Progenitor cell of endocrine pancreas (in vitro differentiated cells): ENCODE measurements at regions not wholly inside any gene's neighbourhood (a gene's known extent, or its start where the extent isn't known, plus 50 kb on each side); places are given as distances from the start of the nearest gene placed in this dataset.

ENCODE experiments used
- DNase-seq: peaks from one replicate; pipeline ENCODE4 v3.0.0; 2021; ENCODE audit warnings: low spot score; ENCODE audit not compliant: unreplicated experiment
- H3K27ac Mint-ChIP-seq: 2 replicates; pipeline ENCODE4 v1.8.0; 2021; ENCODE audit warnings: mild to moderate bottlenecking, moderate library complexity, mixed read lengths
- H3K27me3 Mint-ChIP-seq: 2 replicates; pipeline ENCODE4 v1.8.0; 2021; ENCODE audit warnings: mixed read lengths
- H3K36me3 Mint-ChIP-seq: 2 replicates; pipeline ENCODE4 v1.8.0; 2022; ENCODE audit warnings: mixed read lengths; ENCODE audit not compliant: insufficient read depth
- H3K4me1 Mint-ChIP-seq: 2 replicates; pipeline ENCODE4 v1.8.0; 2021; ENCODE audit warnings: low read depth, mixed read lengths
- H3K4me3 Mint-ChIP-seq: 2 replicates; pipeline ENCODE4 v1.8.0; 2021; ENCODE audit warnings: low read depth, mild to moderate bottlenecking, moderate library complexity, mixed read lengths
- H3K9me3 Mint-ChIP-seq: 2 replicates; pipeline ENCODE4 v1.8.0; 2021; ENCODE audit warnings: low read depth, mixed read lengths
- TF ChIP-seq, protein P1 (sequence below): fragments of 200-600 bp; sonication (generic); IDR thresholded peaks from one replicate; pipeline ENCODE4 v1.5.0; 2021; ENCODE audit warnings: antibody characterized with exemption, mild to moderate bottlenecking; ENCODE audit not compliant: unreplicated experiment

DNA sequence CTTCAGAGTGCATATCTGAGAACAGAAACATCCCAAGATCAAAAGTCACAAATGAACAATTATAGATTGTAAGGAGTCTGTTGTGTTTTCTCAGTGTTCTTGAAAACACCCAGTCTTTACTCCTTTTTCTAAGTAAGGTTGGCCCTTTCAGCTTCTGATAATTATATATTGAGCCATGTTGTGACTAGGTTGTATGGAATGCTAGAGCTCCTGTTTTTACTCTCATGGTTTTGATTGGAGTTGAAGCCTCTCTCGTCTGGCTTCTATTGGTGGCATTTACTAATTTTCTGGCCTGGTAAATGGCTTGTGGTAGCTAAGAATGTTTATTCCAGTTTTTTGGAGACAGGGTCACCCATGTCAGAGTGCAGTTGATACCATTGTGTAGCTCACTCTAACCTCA is 84.7 kb downstream of the NDUFS5 start:
- no peaks in the 10 kb centered on the region for H3K27me3 Mint-ChIP-seq
- H3K36me3 Mint-ChIP-seq: peaks cover 3% of the 10 kb centered on the region

DNA sequence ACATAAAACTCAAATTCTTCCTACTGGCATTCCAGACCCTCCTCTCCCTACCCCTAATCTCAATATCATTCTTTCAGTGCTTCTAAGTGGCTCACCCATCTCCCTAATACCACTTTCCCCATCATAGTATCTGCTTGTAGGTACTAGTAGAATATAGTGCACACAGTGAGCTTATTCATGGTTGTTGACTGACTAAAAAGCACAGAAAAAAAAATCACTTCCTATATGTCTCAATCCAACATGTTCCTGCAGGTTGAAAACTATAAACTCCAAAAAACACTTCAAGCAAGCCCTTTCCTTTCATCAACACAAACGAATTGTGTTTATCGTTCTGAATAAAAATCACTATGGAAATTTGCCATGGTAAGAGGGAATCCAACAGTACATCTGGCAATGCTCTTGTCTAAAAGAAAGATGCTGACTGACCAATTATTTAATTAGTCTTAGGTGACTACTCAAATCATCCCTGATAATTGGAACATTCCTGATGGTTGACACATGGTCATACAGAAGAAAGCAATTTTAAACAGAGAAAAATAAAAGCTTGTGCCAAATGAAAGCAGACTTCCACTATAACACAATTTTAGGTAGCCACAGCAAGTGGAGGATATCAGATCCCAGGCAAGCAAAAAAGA is 87.1 kb downstream of the NDUFS5 start:
- H3K27ac Mint-ChIP-seq: no peak overlapping the region
- peaks cover 6% of the 10 kb centered on the region for H3K4me1 Mint-ChIP-seq
- H3K36me3 Mint-ChIP-seq: peaks cover 3% of the 10 kb centered on the region
- H3K4me3 Mint-ChIP-seq: no peak overlapping the region
- no peaks in the 10 kb centered on the region for H3K27me3 Mint-ChIP-seq
- TF ChIP-seq, protein P1, sequence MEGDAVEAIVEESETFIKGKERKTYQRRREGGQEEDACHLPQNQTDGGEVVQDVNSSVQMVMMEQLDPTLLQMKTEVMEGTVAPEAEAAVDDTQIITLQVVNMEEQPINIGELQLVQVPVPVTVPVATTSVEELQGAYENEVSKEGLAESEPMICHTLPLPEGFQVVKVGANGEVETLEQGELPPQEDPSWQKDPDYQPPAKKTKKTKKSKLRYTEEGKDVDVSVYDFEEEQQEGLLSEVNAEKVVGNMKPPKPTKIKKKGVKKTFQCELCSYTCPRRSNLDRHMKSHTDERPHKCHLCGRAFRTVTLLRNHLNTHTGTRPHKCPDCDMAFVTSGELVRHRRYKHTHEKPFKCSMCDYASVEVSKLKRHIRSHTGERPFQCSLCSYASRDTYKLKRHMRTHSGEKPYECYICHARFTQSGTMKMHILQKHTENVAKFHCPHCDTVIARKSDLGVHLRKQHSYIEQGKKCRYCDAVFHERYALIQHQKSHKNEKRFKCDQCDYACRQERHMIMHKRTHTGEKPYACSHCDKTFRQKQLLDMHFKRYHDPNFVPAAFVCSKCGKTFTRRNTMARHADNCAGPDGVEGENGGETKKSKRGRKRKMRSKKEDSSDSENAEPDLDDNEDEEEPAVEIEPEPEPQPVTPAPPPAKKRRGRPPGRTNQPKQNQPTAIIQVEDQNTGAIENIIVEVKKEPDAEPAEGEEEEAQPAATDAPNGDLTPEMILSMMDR: no peak
- H3K9me3 Mint-ChIP-seq: no peaks in the 10 kb centered on the region
- no peak for DNase-seq

More for the DNA sequence above, 84.7 kb downstream of the NDUFS5 start:
- Mint-ChIP-seq H3K27ac (no peak overlapping the region), H3K4me1 (peaks cover 8% of the 10 kb centered on the region), H3K4me3 (no peak overlapping the region), H3K9me3 (no peaks in the 10 kb centered on the region)
- TF ChIP-seq, protein P1: no peak
- no peak for DNase-seq

DNA sequence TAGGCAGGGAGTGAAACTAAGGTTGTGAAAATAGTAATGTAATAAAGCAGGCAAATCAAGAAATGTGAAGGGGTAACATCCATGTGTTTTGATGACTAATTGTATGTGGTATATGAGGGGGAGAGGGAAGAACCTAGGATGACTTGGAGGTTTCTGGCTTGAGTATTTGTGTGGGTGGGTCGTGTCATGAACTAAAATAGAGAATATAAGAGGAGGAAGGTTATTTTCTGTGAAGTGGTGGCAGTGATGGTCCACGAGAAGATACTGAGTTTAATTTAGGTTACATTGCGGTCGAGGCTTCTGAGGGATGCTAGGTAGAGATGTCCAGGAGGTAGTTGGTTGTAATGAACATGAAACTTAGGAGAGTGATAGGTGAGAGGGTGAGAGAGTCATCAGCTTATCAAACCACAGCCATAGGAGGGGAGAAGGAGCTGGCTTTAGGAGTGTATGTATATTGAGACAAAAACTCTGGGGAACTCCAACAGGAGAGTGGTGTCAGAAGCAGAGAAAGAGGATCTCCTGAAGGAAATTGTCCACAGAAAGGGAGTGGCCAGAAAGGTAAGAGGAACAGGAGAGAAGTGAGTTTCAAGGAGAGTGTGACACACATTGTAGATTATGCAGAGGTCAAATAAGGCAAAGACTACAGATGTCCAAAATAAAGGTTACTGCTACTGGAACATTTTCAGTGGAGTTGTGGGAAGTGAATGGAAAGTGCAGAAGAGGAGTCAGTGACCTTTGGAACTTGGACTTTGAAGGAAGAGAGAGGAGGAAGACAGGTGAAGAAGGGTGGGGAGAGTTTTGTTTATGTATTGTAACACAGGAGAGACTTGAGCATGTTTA is 89.0 kb upstream of the MACF1 start:
- H3K27me3 Mint-ChIP-seq: no peaks in the 10 kb centered on the region
- no peak overlapping the region for H3K27ac Mint-ChIP-seq
- DNase-seq: no peak
- no peak overlapping the region for H3K4me3 Mint-ChIP-seq
- TF ChIP-seq, protein P1: no peak
- no peaks in the 10 kb centered on the region for H3K9me3 Mint-ChIP-seq
- H3K36me3 Mint-ChIP-seq: peaks cover 3% of the 10 kb centered on the region
- peaks cover 6% of the 10 kb centered on the region for H3K4me1 Mint-ChIP-seq

DNA sequence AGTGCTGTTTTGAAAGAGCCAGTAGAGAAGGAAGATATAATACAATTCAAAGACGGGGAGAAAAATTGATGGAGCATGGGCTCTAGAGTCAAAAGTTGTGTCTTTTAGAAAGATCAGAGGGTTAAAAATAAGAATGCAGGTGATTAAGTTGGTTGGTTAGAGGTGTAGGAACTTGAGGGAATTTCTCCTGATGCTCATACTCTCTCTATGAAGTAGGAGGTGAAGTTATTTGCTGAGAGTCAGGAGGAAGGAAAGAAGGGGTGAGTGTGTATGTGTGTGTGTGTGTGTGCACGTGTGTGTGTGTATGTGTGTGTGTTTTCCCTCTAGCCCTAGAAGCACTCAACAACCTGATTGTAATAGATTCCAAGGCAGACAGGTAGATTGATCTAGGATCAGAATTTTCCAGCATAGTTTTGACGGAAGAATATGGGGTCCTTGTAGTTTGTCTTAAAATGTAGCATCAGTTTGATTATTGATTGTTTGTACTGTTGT is 88.3 kb upstream of the MACF1 start:
- Mint-ChIP-seq H3K27ac (no peak overlapping the region), H3K27me3 (no peaks in the 10 kb centered on the region), H3K4me1 (peaks cover 6% of the 10 kb centered on the region), H3K9me3 (no peaks in the 10 kb centered on the region), H3K36me3 (peaks cover 4% of the 10 kb centered on the region), H3K4me3 (no peak overlapping the region)
- no peak for DNase-seq
- TF ChIP-seq, protein P1: no peak

DNA sequence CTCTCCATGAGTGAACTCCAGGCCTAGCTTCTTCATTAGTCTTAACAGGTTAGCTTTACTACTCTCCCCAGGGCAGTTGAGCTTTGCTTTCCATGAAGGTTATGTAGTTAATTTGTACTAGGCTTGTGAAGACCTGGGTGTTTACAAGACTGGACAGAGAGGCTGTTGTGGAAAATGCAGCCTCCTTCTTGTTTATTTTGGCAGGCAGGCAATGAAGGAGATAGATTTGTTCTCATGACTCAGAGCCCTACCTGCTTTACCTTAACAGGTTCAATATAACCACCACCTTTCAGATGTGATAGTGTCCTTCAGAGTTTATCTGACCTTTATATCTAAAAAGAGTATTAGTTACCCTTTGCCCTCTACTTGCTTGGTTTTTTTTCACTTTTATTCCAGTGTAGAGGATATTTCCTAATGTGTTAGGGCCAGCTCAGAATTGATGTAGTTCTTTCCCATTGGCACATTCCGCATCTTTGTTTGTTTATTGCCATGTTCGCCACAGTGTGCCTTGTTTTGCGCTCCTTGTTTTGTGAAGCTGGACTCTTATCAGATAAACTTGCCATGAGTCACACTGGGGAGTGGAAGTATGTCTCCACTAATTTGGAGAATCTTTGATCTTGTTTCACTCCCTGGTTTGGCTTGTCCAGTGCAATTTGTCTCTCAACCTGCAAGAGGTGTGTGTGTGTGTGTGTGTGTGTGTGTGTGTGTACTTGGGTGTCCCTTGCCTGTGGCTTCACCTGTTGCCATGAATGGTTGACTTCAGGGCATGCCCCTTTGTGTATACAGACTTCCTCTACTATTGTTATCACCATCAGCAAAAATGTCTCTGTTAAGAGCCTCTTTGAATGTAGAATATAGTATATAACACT is 87.4 kb upstream of the MACF1 start:
- no peak for DNase-seq
- no peaks in the 10 kb centered on the region for H3K9me3 Mint-ChIP-seq
- no peaks in the 10 kb centered on the region for H3K27me3 Mint-ChIP-seq
- H3K36me3 Mint-ChIP-seq: peaks cover 4% of the 10 kb centered on the region
- no peak overlapping the region for H3K4me3 Mint-ChIP-seq
- peak overlapping the region; percentile 78 for H3K27ac Mint-ChIP-seq
- TF ChIP-seq, protein P1: no peak
- H3K4me1 Mint-ChIP-seq: peaks cover 2% of the 10 kb centered on the region
